ENCODE measurements at regions not wholly inside any gene's neighbourhood (a gene's known extent, or its start where the extent isn't known, plus 50 kb on each side); places are given as distances from the start of the nearest gene placed in this dataset.

- TF ChIP-seq CTCF (IDR thresholded peaks at IDR 0.05) (no peak), POLR2AphosphoS5 (IDR thresholded peaks at IDR 0.05) (no peak), POLR2A (IDR thresholded peaks at IDR 0.05) (no peak)
Measured at GRCh38 chr6:43951756-43952675, 175.2 kb downstream of the MRPL14 start.
